CD4-positive, alpha-beta T cell treated with Interferon alpha-2 for 1 hour (primary cell): ENCODE measurements at regions not wholly inside any gene's neighbourhood (a gene's known extent, or its start where the extent isn't known, plus 50 kb on each side); places are given as distances from the start of the nearest gene placed in this dataset.

Experiments
- DNase-seq, 2 donors: peaks; one replicate each; pipeline ENCODE4 v3.0.0-alpha.2; 2020 to 2022

GRCh38 chr9:87259543-87260518 is 237.8 kb upstream of the DAPK1 start:
- DNase-seq, result no peak

GRCh38 chr9:87263291-87263690 is 234.4 kb upstream of the DAPK1 start:
- DNase-seq, result no peak

GRCh38 chr9:87266697-87267096 is 231.0 kb upstream of the DAPK1 start:
- no peak for DNase-seq

GRCh38 chr9:87267251-87268070 is 230.2 kb upstream of the DAPK1 start:
- DNase-seq, result no peak

GRCh38 chr9:87269296-87270176 is 228.1 kb upstream of the DAPK1 start:
- DNase-seq, result no peak

GRCh38 chr9:87270221-87270847 is 227.3 kb upstream of the DAPK1 start:
- DNase-seq, result no peak

GRCh38 chr9:87270848-87271234 is 226.8 kb upstream of the DAPK1 start:
- no peak for DNase-seq

GRCh38 chr9:87271696-87272477 is 225.8 kb upstream of the DAPK1 start:
- peak in 1 of 2 donors; percentile 6 for DNase-seq

- DNase-seq, result no peak
Measured at GRCh38 chr9:87275047-87275725, 222.5 kb upstream of the DAPK1 start.

- no peak for DNase-seq
Measured at GRCh38 chr9:87276327-87276841, 221.3 kb upstream of the DAPK1 start.

- peak in 1 of 2 donors; percentile 29 for DNase-seq
Measured at GRCh38 chr9:87276851-87277261, 220.8 kb upstream of the DAPK1 start.

GRCh38 chr9:87277346-87277745 is 220.3 kb upstream of the DAPK1 start:
- no peak for DNase-seq

GRCh38 chr9:87278971-87279733 is 218.5 kb upstream of the DAPK1 start:
- no peak for DNase-seq

GRCh38 chr9:87280421-87280820 is 217.2 kb upstream of the DAPK1 start:
- no peak for DNase-seq

- DNase-seq, result no peak
Measured at GRCh38 chr9:87282538-87282937, 215.1 kb upstream of the DAPK1 start.

GRCh38 chr9:87283585-87283984 is 214.1 kb upstream of the DAPK1 start:
- no peak for DNase-seq

- DNase-seq, result no peak
Measured at GRCh38 chr9:87285183-87285850, 212.3 kb upstream of the DAPK1 start.

GRCh38 chr9:87286506-87286905 is 211.2 kb upstream of the DAPK1 start:
- DNase-seq, result no peak
